ENCODE measurements at regions not wholly inside any gene's neighbourhood (a gene's known extent, or its start where the extent isn't known, plus 50 kb on each side); places are given as distances from the start of the nearest gene placed in this dataset.

DNA sequence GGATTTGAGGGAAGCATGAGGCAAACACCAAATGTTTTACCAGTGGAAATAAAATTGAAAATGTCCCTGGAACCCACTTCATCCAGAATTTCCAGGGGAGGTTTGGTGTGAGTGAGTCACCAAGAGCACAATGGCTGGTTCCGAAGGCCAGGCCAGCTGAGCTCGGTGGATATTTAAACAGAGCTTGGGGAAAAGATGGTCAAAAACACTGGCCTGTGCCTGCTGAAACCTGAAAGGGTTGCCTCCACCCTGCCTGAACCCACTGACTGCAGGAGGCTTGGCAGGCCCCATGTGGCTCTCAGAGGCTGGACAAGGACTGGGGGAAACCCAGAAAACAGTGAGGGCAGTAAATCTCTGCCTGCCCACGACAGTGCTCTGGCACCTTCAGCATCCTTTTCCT is 93.9 kb downstream of the TTC32 start:
- Histone ChIP-seq H4K20me1 (ENCODE audit: insufficient read depth, low read length) (no peaks in the 10 kb centered on the region), H3K4me1 (ENCODE audit: insufficient read depth, low read length) (no peaks in the 10 kb centered on the region), H3K4me3 (replicated peaks in 1 of 3; ENCODE audit: insufficient read depth in 1 of 3, low read depth in 2 of 3, low read length in 3 of 3) (no peak overlapping the region), H3K79me2 (ENCODE audit: insufficient read depth, low read length) (no peaks in the 10 kb centered on the region), H3K27me3 (ENCODE audit: control insufficient read depth in 1 of 2, insufficient read depth in 2 of 2, low read length in 2 of 2) (peaks cover 0 to 21% of the 10 kb centered on the region in 2 experiments; a peak in 3 of 5 replicates), H3K9ac (ENCODE audit: insufficient read depth, low read depth, low read length) (no peak overlapping the region), H3K4me2 (ENCODE audit: low read depth, low read length) (no peak overlapping the region), H3K9me3 (ENCODE audit: low read length) (no peaks in the 10 kb centered on the region), H3K36me3 (replicated peaks in 1 of 2; ENCODE audit: control insufficient read depth in 1 of 2, insufficient read depth in 2 of 2, low read length in 2 of 2) (no peaks in the 10 kb centered on the region), H3K27ac (ENCODE audit: extremely low read length, insufficient read depth, low read length) (no peak overlapping the region), H2AFZ (ENCODE audit: low read length) (no peak overlapping the region)
- FAIRE-seq (no peak), DNase-seq (ENCODE audit: low spot score) (no peak), ATAC-seq (no peak)
- TF ChIP-seq TFE3 (CRISPR knock-in tag; IDR thresholded peaks at IDR 0.05) (no peak), CHD2 (IDR thresholded peaks at IDR 0.05; ENCODE audit: low read depth, low read length) (no peak), TOE1 (CRISPR knock-in tag; IDR thresholded peaks at IDR 0.05) (no peak), KLF16 (CRISPR knock-in tag; IDR thresholded peaks at IDR 0.05) (no peak), ZNF773 (CRISPR knock-in tag; IDR thresholded peaks at IDR 0.05; ENCODE audit: borderline replicate concordance) (no peak), ZNF136 (CRISPR knock-in tag; IDR thresholded peaks at IDR 0.05; ENCODE audit: low read depth) (no peak), SP5 (CRISPR knock-in tag; IDR thresholded peaks at IDR 0.05; ENCODE audit: borderline replicate concordance, low read depth) (no peak), ZNF282 (IDR thresholded peaks at IDR 0.05; ENCODE audit: partially characterized antibody) (no peak), ZNF3 (CRISPR knock-in tag; IDR thresholded peaks at IDR 0.05) (no peak), ZNF460 (CRISPR knock-in tag; IDR thresholded peaks at IDR 0.05; ENCODE audit: borderline replicate concordance) (no peak), ZNF274 (CRISPR knock-in tag; IDR thresholded peaks at IDR 0.05) (no peak), ZNF597 (CRISPR knock-in tag; IDR thresholded peaks at IDR 0.05) (no peak), ZNF414 (CRISPR knock-in tag; IDR thresholded peaks at IDR 0.05) (no peak)
- TF ChIP-seq, protein P1, sequence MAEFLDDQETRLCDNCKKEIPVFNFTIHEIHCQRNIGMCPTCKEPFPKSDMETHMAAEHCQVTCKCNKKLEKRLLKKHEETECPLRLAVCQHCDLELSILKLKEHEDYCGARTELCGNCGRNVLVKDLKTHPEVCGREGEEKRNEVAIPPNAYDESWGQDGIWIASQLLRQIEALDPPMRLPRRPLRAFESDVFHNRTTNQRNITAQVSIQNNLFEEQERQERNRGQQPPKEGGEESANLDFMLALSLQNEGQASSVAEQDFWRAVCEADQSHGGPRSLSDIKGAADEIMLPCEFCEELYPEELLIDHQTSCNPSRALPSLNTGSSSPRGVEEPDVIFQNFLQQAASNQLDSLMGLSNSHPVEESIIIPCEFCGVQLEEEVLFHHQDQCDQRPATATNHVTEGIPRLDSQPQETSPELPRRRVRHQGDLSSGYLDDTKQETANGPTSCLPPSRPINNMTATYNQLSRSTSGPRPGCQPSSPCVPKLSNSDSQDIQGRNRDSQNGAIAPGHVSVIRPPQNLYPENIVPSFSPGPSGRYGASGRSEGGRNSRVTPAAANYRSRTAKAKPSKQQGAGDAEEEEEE (CRISPR knock-in tag; IDR thresholded peaks at IDR 0.05; ENCODE audit: borderline replicate concordance) = no peak
- ChIA-PET POLR2A (no interaction called here), CTCF (ENCODE audit: low intra/inter-chr PET ratio, low total read pairs) (no interaction called here)
- intact Hi-C loops (cut with micrococcal nuclease; ENCODE audit: unreplicated experiment) (no loop called here), in situ Hi-C loops (cut with HindIII; ENCODE audit: extremely low pct_ligation_motif_present, low pct_unique_long_range_greater_than_20kb) (no loop called here)
- BruUV-seq (replicated peaks) = no TSS peak
- WGBS (ENCODE audit: low lambda C conversion rate) = 23% methylated on average over 3 of the region's 3 CpGs

Measured in HepG2 (cell line).